ENCODE measurements at regions not wholly inside any gene's neighbourhood (a gene's known extent, or its start where the extent isn't known, plus 50 kb on each side); places are given as distances from the start of the nearest gene placed in this dataset.
A peak's percentile ranks its signal among the peaks of the same experiment; 100 is the strongest.

GRCh38 chr10:93152136-93152535, 78.4 kb downstream of the CYP26A1 start:
- DNase-seq (ENCODE audit: low read depth): peak; percentile 36
- no peak for FAIRE-seq

GRCh38 chr10:93154531-93154930, 80.8 kb downstream of the CYP26A1 start:
- H3K27me3 ChIP-seq (ENCODE audit: control insufficient read depth, insufficient read depth, low read length): no peaks in the 10 kb centered on the region
- no peaks in the 10 kb centered on the region for H3K36me3 ChIP-seq (ENCODE audit: control insufficient read depth, insufficient read depth, low read length)
- FAIRE-seq (no peak), DNase-seq (ENCODE audit: low read depth) (peak; percentile 58)
- no peak overlapping the region for H3K4me3 ChIP-seq (ENCODE audit: low read depth, low read length)
- TF ChIP-seq CTCF (IDR thresholded peaks at IDR 0.05; ENCODE audit: insufficient read depth, low read length, severe bottlenecking): no peak

More at GRCh38 chr10:93152136-93152535, 78.4 kb downstream of the CYP26A1 start:
- H3K36me3 ChIP-seq (ENCODE audit: control insufficient read depth, insufficient read depth, low read length): no peaks in the 10 kb centered on the region
- TF ChIP-seq CTCF (IDR thresholded peaks at IDR 0.05; ENCODE audit: insufficient read depth, low read length, severe bottlenecking): no peak
- H3K27me3 ChIP-seq (ENCODE audit: control insufficient read depth, insufficient read depth, low read length): no peaks in the 10 kb centered on the region
- no peak overlapping the region for H3K4me3 ChIP-seq (ENCODE audit: low read depth, low read length)

- Histone ChIP-seq H3K27me3 (ENCODE audit: control insufficient read depth, insufficient read depth, low read length) (no peaks in the 10 kb centered on the region), H3K4me3 (ENCODE audit: low read depth, low read length) (no peak overlapping the region), H3K36me3 (ENCODE audit: control insufficient read depth, insufficient read depth, low read length) (no peaks in the 10 kb centered on the region)
- FAIRE-seq (no peak), DNase-seq (ENCODE audit: low read depth) (no peak)
- no peak for TF ChIP-seq CTCF (IDR thresholded peaks at IDR 0.05; ENCODE audit: insufficient read depth, low read length, severe bottlenecking)
Observed at GRCh38 chr10:93160140-93160539, 86.4 kb downstream of the CYP26A1 start.

GRCh38 chr10:93160829-93161228, 87.1 kb downstream of the CYP26A1 start:
- no peak for FAIRE-seq
- TF ChIP-seq CTCF (IDR thresholded peaks at IDR 0.05; ENCODE audit: insufficient read depth, low read length, severe bottlenecking): no peak
- Histone ChIP-seq H3K36me3 (ENCODE audit: control insufficient read depth, insufficient read depth, low read length) (no peaks in the 10 kb centered on the region), H3K27me3 (ENCODE audit: control insufficient read depth, insufficient read depth, low read length) (no peaks in the 10 kb centered on the region), H3K4me3 (ENCODE audit: low read depth, low read length) (no peak overlapping the region)
- peak; percentile 49 for DNase-seq (ENCODE audit: low read depth)

GRCh38 chr10:93165367-93165766, 91.7 kb downstream of the CYP26A1 start:
- no peak for TF ChIP-seq CTCF (IDR thresholded peaks at IDR 0.05; ENCODE audit: insufficient read depth, low read length, severe bottlenecking)
- Histone ChIP-seq H3K36me3 (ENCODE audit: control insufficient read depth, insufficient read depth, low read length) (no peaks in the 10 kb centered on the region), H3K27me3 (ENCODE audit: control insufficient read depth, insufficient read depth, low read length) (no peaks in the 10 kb centered on the region), H3K4me3 (ENCODE audit: low read depth, low read length) (no peak overlapping the region)
- DNase-seq (ENCODE audit: low read depth) (no peak), FAIRE-seq (no peak)

- Histone ChIP-seq H3K4me3 (ENCODE audit: low read depth, low read length) (no peak overlapping the region), H3K27me3 (ENCODE audit: control insufficient read depth, insufficient read depth, low read length) (no peaks in the 10 kb centered on the region), H3K36me3 (ENCODE audit: control insufficient read depth, insufficient read depth, low read length) (no peaks in the 10 kb centered on the region)
- no peak for DNase-seq (ENCODE audit: low read depth)
- FAIRE-seq: no peak
- TF ChIP-seq CTCF (IDR thresholded peaks at IDR 0.05; ENCODE audit: insufficient read depth, low read length, severe bottlenecking): no peak
Observed at GRCh38 chr10:93166134-93166533, 92.4 kb downstream of the CYP26A1 start.

Data from bronchial epithelial cell (primary cell).